Keratinocyte (primary cell): ENCODE measurements at regions not wholly inside any gene's neighbourhood (a gene's known extent, or its start where the extent isn't known, plus 50 kb on each side); places are given as distances from the start of the nearest gene placed in this dataset.

Experiments used
- DNase-seq: peaks from one replicate; pipeline ENCODE4 v3.0.0-alpha.2; 2011; ENCODE audit warnings: low read depth, missing footprints, low spot score
- FAIRE-seq: peaks from 2 replicates; lab custom pipeline; 2011; peaks lifted over from hg19 to GRCh38; lab: Jason Lieb, UNC
- H2AFZ ChIP-seq: 2 replicates; pipeline ENCODE4 v1.6.0; 2012; ENCODE audit warnings: low read length, control low read depth, inconsistent platforms; ENCODE audit not compliant: control insufficient read depth
- H3K27ac ChIP-seq: 2 replicates; pipeline ENCODE4 v1.5.1; 2011; ENCODE audit warnings: low read length; ENCODE audit not compliant: control insufficient read depth, insufficient read depth
- H3K27me3 ChIP-seq: 3 replicates; pipeline ENCODE4 v1.6.0; 2011; ENCODE audit warnings: low read length; ENCODE audit not compliant: control insufficient read depth, insufficient read depth; ENCODE audit errors: extremely low read depth
- H3K36me3 ChIP-seq, 2 experiments: 2 replicates in 1 of 2; 3 replicates in 1 of 2; pipeline ENCODE4 v1.5.1; 2011; ENCODE audit warnings: low read length in 2 of 2, mild to moderate bottlenecking in 1 of 2; ENCODE audit not compliant: control insufficient read depth in 2 of 2, insufficient read depth in 2 of 2; ENCODE audit errors: extremely low read depth in 1 of 2
- H3K4me1 ChIP-seq: 3 replicates; pipeline ENCODE4 v1.5.1; 2011; ENCODE audit warnings: low read length; ENCODE audit not compliant: control insufficient read depth, insufficient read depth; ENCODE audit errors: extremely low read depth
- H3K4me2 ChIP-seq: 3 replicates; pipeline ENCODE4 v1.6.0; 2011; ENCODE audit warnings: low read depth, low read length; ENCODE audit not compliant: control insufficient read depth, insufficient read depth; ENCODE audit errors: extremely low read depth
- H3K4me3 ChIP-seq, 3 experiments: fragments of 200-600 bp in 1 of 3; sonication (generic) in 1 of 3; 2 replicates in 2 of 3; 3 replicates in 1 of 3; pipeline ENCODE4 v1.5.1; 2011 to 2016; ENCODE audit warnings: low read length in 3 of 3, mild to moderate bottlenecking in 3 of 3, control low read depth in 2 of 3, inconsistent platforms in 1 of 3, low read depth in 1 of 3, mixed read lengths in 1 of 3, mixed run types in 1 of 3, moderate library complexity in 1 of 3; ENCODE audit not compliant: control insufficient read depth in 2 of 3, insufficient read depth in 2 of 3; ENCODE audit errors: extremely low read depth in 1 of 3
- H3K79me2 ChIP-seq: 2 replicates; pipeline ENCODE4 v1.6.0; 2012; ENCODE audit warnings: low read length; ENCODE audit not compliant: control insufficient read depth, insufficient read depth
- H3K9ac ChIP-seq: 3 replicates; pipeline ENCODE4 v1.6.0; 2011; ENCODE audit warnings: low read length; ENCODE audit not compliant: control insufficient read depth, insufficient read depth; ENCODE audit errors: extremely low read depth
- H3K9me1 ChIP-seq: 3 replicates; pipeline ENCODE4 v1.6.0; 2011; ENCODE audit warnings: low read length; ENCODE audit not compliant: control insufficient read depth, insufficient read depth; ENCODE audit errors: extremely low read depth
- H3K9me3 ChIP-seq: 2 replicates; pipeline ENCODE4 v1.5.1; 2012; ENCODE audit warnings: low read depth, low read length; ENCODE audit not compliant: control insufficient read depth
- H4K20me1 ChIP-seq: 3 replicates; pipeline ENCODE4 v1.6.0; 2011; ENCODE audit warnings: low read length; ENCODE audit not compliant: control insufficient read depth, insufficient read depth; ENCODE audit errors: extremely low read depth
- EZH2 ChIP-seq: IDR thresholded peaks from one replicate; pipeline ENCODE4 v1.6.1; 2012; ENCODE audit warnings: inconsistent platforms, mild to moderate bottlenecking, low read length, moderate library complexity
- dilution Hi-C: fragments of 300-500 bp; cut with MboI; formaldehyde crosslinking; loops from one replicate; pipeline ENCODE4 v1.7.0; 2020; ENCODE audit warnings: low sequenced_read_pairs; ENCODE audit not compliant: extremely low pct_ligation_motif_present
- TF ChIP-seq, protein P1 (sequence below), 3 experiments: IDR thresholded peaks in 1 of 3; conservative IDR thresholded peaks in 1 of 3; optimal IDR thresholded peaks in 1 of 3; 2 replicates in 2 of 3; 3 replicates in 1 of 3; pipeline versions ENCODE3 to v1.5.1; 2011; ENCODE audit warnings: low read length in 3 of 3, mild to moderate bottlenecking in 3 of 3, moderate library complexity in 2 of 3, control low read depth in 1 of 3, inconsistent platforms in 1 of 3; ENCODE audit not compliant: insufficient read depth in 2 of 3; ENCODE audit errors: extremely low read depth in 1 of 3

DNA sequence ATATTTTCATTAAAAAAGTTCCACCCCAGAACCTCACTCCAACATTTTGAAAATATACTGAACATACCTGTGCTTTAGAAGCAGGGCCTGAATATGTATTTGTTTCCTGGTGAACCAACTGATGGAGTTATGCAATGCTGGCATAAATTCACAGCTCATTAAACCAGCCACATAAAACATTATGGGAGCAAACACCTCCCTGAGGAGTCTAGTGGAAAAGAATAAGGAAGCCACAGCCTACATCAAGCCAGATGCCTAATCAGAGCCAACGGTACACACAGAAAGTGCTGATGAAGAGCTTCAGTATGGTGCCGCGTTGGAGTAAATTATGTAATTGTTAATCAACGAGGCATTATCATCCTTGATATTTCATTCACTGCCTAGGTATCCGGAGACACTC lies 199.5 kb downstream of the AJAP1 start:
- Histone ChIP-seq H3K4me3 (no peak overlapping the region), H3K9me3 (no peaks in the 10 kb centered on the region), H3K9me1 (no peaks in the 10 kb centered on the region), H3K79me2 (no peaks in the 10 kb centered on the region), H3K36me3 (no peaks in the 10 kb centered on the region), H3K27me3 (no peaks in the 10 kb centered on the region), H4K20me1 (no peaks in the 10 kb centered on the region), H3K9ac (no peak overlapping the region), H3K4me2 (no peak overlapping the region), H3K27ac (no peak overlapping the region), H2AFZ (no peak overlapping the region), H3K4me1 (no peaks in the 10 kb centered on the region)
- dilution Hi-C loops: no loop called here
- DNase-seq (no peak), FAIRE-seq (no peak)
- TF ChIP-seq, protein P1, sequence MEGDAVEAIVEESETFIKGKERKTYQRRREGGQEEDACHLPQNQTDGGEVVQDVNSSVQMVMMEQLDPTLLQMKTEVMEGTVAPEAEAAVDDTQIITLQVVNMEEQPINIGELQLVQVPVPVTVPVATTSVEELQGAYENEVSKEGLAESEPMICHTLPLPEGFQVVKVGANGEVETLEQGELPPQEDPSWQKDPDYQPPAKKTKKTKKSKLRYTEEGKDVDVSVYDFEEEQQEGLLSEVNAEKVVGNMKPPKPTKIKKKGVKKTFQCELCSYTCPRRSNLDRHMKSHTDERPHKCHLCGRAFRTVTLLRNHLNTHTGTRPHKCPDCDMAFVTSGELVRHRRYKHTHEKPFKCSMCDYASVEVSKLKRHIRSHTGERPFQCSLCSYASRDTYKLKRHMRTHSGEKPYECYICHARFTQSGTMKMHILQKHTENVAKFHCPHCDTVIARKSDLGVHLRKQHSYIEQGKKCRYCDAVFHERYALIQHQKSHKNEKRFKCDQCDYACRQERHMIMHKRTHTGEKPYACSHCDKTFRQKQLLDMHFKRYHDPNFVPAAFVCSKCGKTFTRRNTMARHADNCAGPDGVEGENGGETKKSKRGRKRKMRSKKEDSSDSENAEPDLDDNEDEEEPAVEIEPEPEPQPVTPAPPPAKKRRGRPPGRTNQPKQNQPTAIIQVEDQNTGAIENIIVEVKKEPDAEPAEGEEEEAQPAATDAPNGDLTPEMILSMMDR (optimal IDR thresholded peaks at IDR 0.05 in 1 of 3, IDR thresholded peaks at IDR 0.05 in 1 of 3, conservative IDR thresholded peaks at IDR 0.05 in 1 of 3; ENCODE audit: extremely low read depth in 1 of 3, insufficient read depth in 2 of 3, low read length in 3 of 3): no peak
- no peak for TF ChIP-seq EZH2

DNA sequence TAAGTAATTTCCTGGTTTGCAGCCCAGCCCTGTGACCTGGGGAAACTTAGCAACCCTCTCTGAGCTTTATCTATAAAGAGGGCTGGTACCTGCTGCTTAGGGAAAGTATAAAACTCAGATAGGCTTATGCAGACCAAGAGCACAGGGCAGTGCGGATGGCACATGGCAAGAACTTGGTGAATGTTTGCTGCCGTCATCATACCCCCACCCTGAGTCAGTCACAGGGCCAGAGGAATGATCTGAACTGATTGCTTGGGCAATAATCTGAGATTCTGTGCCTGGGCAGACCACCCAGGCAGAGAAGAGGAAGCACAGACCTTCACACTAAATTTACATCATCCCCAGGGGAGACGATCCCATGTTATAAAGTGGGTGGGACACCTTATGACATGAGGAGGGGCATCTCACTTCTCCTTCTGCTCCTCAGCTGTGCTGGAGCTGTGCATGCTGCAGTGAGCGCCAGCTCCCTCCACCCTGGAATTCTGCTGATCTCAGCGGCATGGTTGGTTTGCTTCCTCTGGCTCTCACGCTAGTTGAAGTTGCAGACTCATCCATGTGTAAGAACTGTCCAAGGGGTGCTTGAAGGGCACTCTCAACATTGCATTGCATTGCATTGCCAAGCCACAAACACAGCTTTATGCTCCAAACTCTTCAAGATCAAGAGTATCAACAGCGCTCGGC lies 197.1 kb downstream of the AJAP1 start:
- no peaks in the 10 kb centered on the region for H3K4me1 ChIP-seq
- dilution Hi-C loops: no loop called here
- H3K9me1 ChIP-seq: no peaks in the 10 kb centered on the region
- no peak overlapping the region for H2AFZ ChIP-seq
- H3K27me3 ChIP-seq: no peaks in the 10 kb centered on the region
- H3K36me3 ChIP-seq: no peaks in the 10 kb centered on the region
- no peak for TF ChIP-seq EZH2
- TF ChIP-seq, protein P1 (optimal IDR thresholded peaks at IDR 0.05 in 1 of 3, IDR thresholded peaks at IDR 0.05 in 1 of 3, conservative IDR thresholded peaks at IDR 0.05 in 1 of 3; ENCODE audit: extremely low read depth in 1 of 3, insufficient read depth in 2 of 3, low read length in 3 of 3): no peak
- H3K9ac ChIP-seq: no peak overlapping the region
- no peak overlapping the region for H3K4me3 ChIP-seq
- no peaks in the 10 kb centered on the region for H3K79me2 ChIP-seq
- no peaks in the 10 kb centered on the region for H3K9me3 ChIP-seq
- no peak overlapping the region for H3K27ac ChIP-seq
- DNase-seq (no peak), FAIRE-seq (no peak)
- no peaks in the 10 kb centered on the region for H4K20me1 ChIP-seq
- H3K4me2 ChIP-seq: no peak overlapping the region
